ENCODE measurements at regions not wholly inside any gene's neighbourhood (a gene's known extent, or its start where the extent isn't known, plus 50 kb on each side); places are given as distances from the start of the nearest gene placed in this dataset.

DNA sequence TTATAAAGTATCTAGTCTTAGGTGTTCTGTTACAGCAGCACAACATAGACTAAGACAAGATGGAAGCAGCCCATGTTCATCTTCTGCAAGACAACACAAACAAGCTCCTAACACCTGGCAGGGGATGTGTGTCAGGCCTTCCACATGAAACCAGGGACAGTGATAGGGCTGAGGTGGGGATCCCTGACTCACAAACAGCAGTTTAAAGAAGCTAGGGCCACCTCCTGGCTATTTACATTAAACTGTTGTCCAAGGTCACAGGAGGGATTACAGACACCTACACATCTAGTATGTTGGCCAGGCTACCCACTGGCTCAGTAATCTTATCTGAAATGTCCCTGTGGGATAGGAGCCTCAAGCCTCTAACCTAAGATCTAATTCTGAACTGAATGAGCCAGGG lies 211.3 kb downstream of the MINAR1 start:
- Mint-ChIP-seq H3K27ac (no peak overlapping the region), H3K9me3 (peaks cover 0 to 4% of the 10 kb centered on the region in 2 experiments; a peak in 1 of 5 replicates), H3K4me1 (no peaks in the 10 kb centered on the region; a peak in 1 of 4 replicates), H3K4me3 (no peak overlapping the region; a peak in 1 of 5 replicates), H3K36me3 (ENCODE audit: insufficient read depth in 1 of 3, low read depth in 3 of 3) (no peaks in the 10 kb centered on the region), H3K27me3 (ENCODE audit: low read depth) (peaks cover 2% of the 10 kb centered on the region; the same call in 1 of the 2 replicates)
- H4K8ac ChIP-seq (replicated peaks; ENCODE audit: insufficient read length, low read depth, low read length): no peak overlapping the region
- no peaks in the 10 kb centered on the region for H3K9me3 ChIP-seq (ENCODE audit: control insufficient read depth, low read depth, low read length)
- H2AK5ac ChIP-seq (ENCODE audit: insufficient read length, low read length): no peak overlapping the region
- H3K79me2 ChIP-seq (ENCODE audit: insufficient read depth, low read length): no peaks in the 10 kb centered on the region
- H2AFZ ChIP-seq (ENCODE audit: low read length): no peak overlapping the region
- no peak overlapping the region for H3K9ac ChIP-seq (ENCODE audit: extremely low read depth, insufficient read length, low read length)
- H4K20me1 ChIP-seq (ENCODE audit: control insufficient read depth, insufficient read depth, insufficient read length): no peaks in the 10 kb centered on the region
- H2BK12ac ChIP-seq (ENCODE audit: insufficient read length, low read depth, low read length): no peak overlapping the region
- no peak overlapping the region for H2BK5ac ChIP-seq (ENCODE audit: insufficient read length, low read length)
- H4K5ac ChIP-seq (ENCODE audit: insufficient read length, low read depth, low read length): no peak overlapping the region
- no peak overlapping the region for H2BK20ac ChIP-seq (ENCODE audit: low read depth, low read length, poor library complexity, severe bottlenecking)
- DNase-seq: no peak
- H3K23ac ChIP-seq (ENCODE audit: insufficient read length, low read depth, low read length): no peak overlapping the region
- H3K14ac ChIP-seq (ENCODE audit: insufficient read depth, low read length): no peak overlapping the region
- H3K79me1 ChIP-seq (ENCODE audit: insufficient read depth, low read depth, low read length, poor library complexity, severe bottlenecking): no peaks in the 10 kb centered on the region
- no peaks in the 10 kb centered on the region for H3K27me3 ChIP-seq (ENCODE audit: insufficient read depth, low read length)
- no peak overlapping the region for H3K56ac ChIP-seq (ENCODE audit: insufficient read length, low read depth, low read length)
- H3K27ac ChIP-seq (ENCODE audit: insufficient read length, low read depth, low read length): no peak overlapping the region
- H3K4ac ChIP-seq (ENCODE audit: low read depth, low read length): no peak overlapping the region
- H3K4me2 ChIP-seq (ENCODE audit: insufficient read depth, insufficient read length, low read length): no peak overlapping the region
- H3T11ph ChIP-seq (ENCODE audit: low read length): no peak overlapping the region
- H3K23me2 ChIP-seq (ENCODE audit: insufficient read length, low read depth, low read length, poor library complexity, severe bottlenecking): no peaks in the 10 kb centered on the region
- no peak overlapping the region for H3K18ac ChIP-seq (ENCODE audit: insufficient read length, low read depth, low read length)
- H2BK15ac ChIP-seq (ENCODE audit: low read depth, low read length): no peak overlapping the region
- TF ChIP-seq, protein P1, sequence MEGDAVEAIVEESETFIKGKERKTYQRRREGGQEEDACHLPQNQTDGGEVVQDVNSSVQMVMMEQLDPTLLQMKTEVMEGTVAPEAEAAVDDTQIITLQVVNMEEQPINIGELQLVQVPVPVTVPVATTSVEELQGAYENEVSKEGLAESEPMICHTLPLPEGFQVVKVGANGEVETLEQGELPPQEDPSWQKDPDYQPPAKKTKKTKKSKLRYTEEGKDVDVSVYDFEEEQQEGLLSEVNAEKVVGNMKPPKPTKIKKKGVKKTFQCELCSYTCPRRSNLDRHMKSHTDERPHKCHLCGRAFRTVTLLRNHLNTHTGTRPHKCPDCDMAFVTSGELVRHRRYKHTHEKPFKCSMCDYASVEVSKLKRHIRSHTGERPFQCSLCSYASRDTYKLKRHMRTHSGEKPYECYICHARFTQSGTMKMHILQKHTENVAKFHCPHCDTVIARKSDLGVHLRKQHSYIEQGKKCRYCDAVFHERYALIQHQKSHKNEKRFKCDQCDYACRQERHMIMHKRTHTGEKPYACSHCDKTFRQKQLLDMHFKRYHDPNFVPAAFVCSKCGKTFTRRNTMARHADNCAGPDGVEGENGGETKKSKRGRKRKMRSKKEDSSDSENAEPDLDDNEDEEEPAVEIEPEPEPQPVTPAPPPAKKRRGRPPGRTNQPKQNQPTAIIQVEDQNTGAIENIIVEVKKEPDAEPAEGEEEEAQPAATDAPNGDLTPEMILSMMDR (conservative IDR thresholded peaks at IDR 0.05): no peak
- H2BK120ac ChIP-seq (ENCODE audit: low read depth, low read length, poor library complexity, severe bottlenecking): no peak overlapping the region
- H3K4me1 ChIP-seq (ENCODE audit: insufficient read depth, low read length): no peaks in the 10 kb centered on the region
- H4K91ac ChIP-seq (ENCODE audit: insufficient read length, low read depth, low read length): no peak overlapping the region
